Neural cell (in vitro differentiated cells): ENCODE measurements at regions not wholly inside any gene's neighbourhood (a gene's known extent, or its start where the extent isn't known, plus 50 kb on each side); places are given as distances from the start of the nearest gene placed in this dataset.

ENCODE experiments used
- H2AFZ ChIP-seq: fragments of 200-600, 300-800 bp; sonication (generic), shearing (Covaris generic); 2 replicates; pipeline ENCODE4 v1.6.0; 2014; ENCODE audit warnings: low read depth, mild to moderate bottlenecking, antibody characterized with exemption, low read length, moderate library complexity
- H3F3A ChIP-seq: fragments of 200-600 bp; shearing (Covaris generic); 2 replicates; pipeline ENCODE4 v1.6.1; 2016; ENCODE audit warnings: mild to moderate bottlenecking, moderate library complexity, mixed read lengths, antibody characterized with exemption, low read length; ENCODE audit not compliant: insufficient read depth, poor library complexity, severe bottlenecking
- H3K27ac ChIP-seq: fragments of 200-600, 300-800 bp; sonication (generic), shearing (Covaris generic); 2 replicates; pipeline ENCODE4 v1.5.1; 2014; ENCODE audit warnings: mild to moderate bottlenecking, low read length, moderate library complexity
- H3K27me3 ChIP-seq: fragments of 300-800, 200-600 bp; sonication (generic), shearing (Covaris generic); 2 replicates; pipeline ENCODE4 v1.6.0; 2014; ENCODE audit warnings: mild to moderate bottlenecking, low read depth, low read length, moderate library complexity; ENCODE audit not compliant: insufficient read depth
- H3K36me3 ChIP-seq: fragments of 300-800, 200-600 bp; sonication (generic), shearing (Covaris generic); 2 replicates; pipeline ENCODE4 v1.5.1; 2014; ENCODE audit warnings: mild to moderate bottlenecking, antibody characterized with exemption, low read length, moderate library complexity; ENCODE audit not compliant: insufficient read depth
- H3K4me2 ChIP-seq: fragments of 300-800, 200-600 bp; sonication (generic), shearing (Covaris generic); 2 replicates; pipeline ENCODE4 v1.6.0; 2014; ENCODE audit warnings: mild to moderate bottlenecking, low read length
- H3K4me3 ChIP-seq: fragments of 300-800, 200-600 bp; sonication (generic), shearing (Covaris generic); 2 replicates; pipeline ENCODE4 v1.5.1; 2014; ENCODE audit warnings: mild to moderate bottlenecking, low read length, moderate library complexity
- H3K79me2 ChIP-seq: fragments of 200-600 bp; shearing (Covaris generic); replicated peaks from 2 replicates; pipeline ENCODE4 v1.6.0; 2014; ENCODE audit warnings: mild to moderate bottlenecking, low read length, moderate library complexity; ENCODE audit not compliant: insufficient read depth
- H3K9ac ChIP-seq: fragments of 300-800, 200-600 bp; sonication (generic), shearing (Covaris generic); 2 replicates; pipeline ENCODE4 v1.6.1; 2016; ENCODE audit warnings: mild to moderate bottlenecking, low read length, mixed read lengths
- H3K9me2 ChIP-seq: fragments of 200-600 bp; shearing (Covaris generic); 2 replicates; pipeline ENCODE4 v1.6.1; 2016; ENCODE audit warnings: mild to moderate bottlenecking, low read length, mixed read lengths; ENCODE audit not compliant: insufficient read depth
- H3K9me3 ChIP-seq: fragments of 200-600, 300-800 bp; sonication (generic), shearing (Covaris generic); 2 replicates; pipeline ENCODE4 v1.6.1; 2016; ENCODE audit warnings: mild to moderate bottlenecking, mixed run types, low read length, moderate library complexity, mixed read lengths
- H4K20me1 ChIP-seq: fragments of 200-600 bp; shearing (Covaris generic); 2 replicates; pipeline ENCODE4 v1.6.1; 2016; ENCODE audit warnings: mild to moderate bottlenecking, mixed run types; ENCODE audit not compliant: insufficient read depth
- EP300 ChIP-seq: fragments of 450-650 bp; conservative IDR thresholded peaks from 2 replicates; pipeline ENCODE4 v1.6.1; 2014; ENCODE audit warnings: antibody characterized with exemption, mild to moderate bottlenecking, moderate library complexity; ENCODE audit not compliant: poor library complexity, severe bottlenecking
- EZH2 ChIP-seq: fragments of 200-600, 300-800 bp; shearing (Covaris generic), sonication (generic); IDR thresholded peaks from 2 replicates; pipeline ENCODE4 v1.6.1; 2014; ENCODE audit warnings: antibody characterized with exemption, low read length, borderline replicate concordance, mild to moderate bottlenecking; ENCODE audit not compliant: insufficient read depth, poor library complexity, severe bottlenecking
- MXI1 ChIP-seq: fragments of 450-650 bp; conservative IDR thresholded peaks from 2 replicates; pipeline ENCODE4 v1.6.1; 2014; ENCODE audit warnings: antibody characterized with exemption, mild to moderate bottlenecking; ENCODE audit not compliant: poor library complexity, severe bottlenecking
- POLR2AphosphoS5 ChIP-seq: IDR thresholded peaks from 2 replicates; pipeline ENCODE4 v1.6.1; 2012
- RAD21 ChIP-seq: fragments of 450-650 bp; conservative IDR thresholded peaks from 2 replicates; pipeline ENCODE4 v1.6.1; 2014; ENCODE audit warnings: antibody characterized with exemption, mild to moderate bottlenecking, moderate library complexity
- SMC3 ChIP-seq: fragments of 450-650 bp; conservative IDR thresholded peaks from 2 replicates; pipeline ENCODE4 v1.6.1; 2014; ENCODE audit warnings: antibody characterized with exemption, mild to moderate bottlenecking, moderate library complexity; ENCODE audit not compliant: poor library complexity
- TAF1 ChIP-seq: IDR thresholded peaks from 2 replicates; pipeline ENCODE4 v1.6.1; 2012; ENCODE audit warnings: low read depth
- TF ChIP-seq, protein P1 (sequence below): IDR thresholded peaks from 2 replicates; pipeline ENCODE4 v1.6.1; 2012; ENCODE audit warnings: borderline replicate concordance

DNA sequence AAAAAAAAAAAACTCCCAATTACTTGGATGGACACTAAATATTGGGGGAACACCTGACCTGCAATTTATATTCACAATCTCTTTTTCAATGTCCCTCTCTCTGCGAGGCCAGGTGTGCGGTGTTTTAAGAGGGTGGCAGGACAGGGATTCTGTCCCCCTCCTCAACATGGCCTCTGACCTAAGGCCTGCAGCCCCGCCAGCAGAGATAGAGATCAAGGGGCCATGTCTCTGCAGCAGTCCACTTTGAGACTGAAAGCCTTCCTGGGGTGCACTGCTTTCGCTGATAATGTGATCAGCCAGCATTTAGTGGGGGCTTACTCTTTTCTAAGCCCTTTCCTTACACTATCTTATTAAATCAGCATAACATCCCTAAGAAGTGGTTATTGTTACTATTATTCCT, 419.9 kb downstream of the OCA2 start:
- no peaks in the 10 kb centered on the region for H3K9me3 ChIP-seq
- H3K27ac ChIP-seq: no peak overlapping the region
- no peaks in the 10 kb centered on the region for H3K36me3 ChIP-seq
- no peaks in the 10 kb centered on the region for H4K20me1 ChIP-seq
- no peak overlapping the region for H3K4me3 ChIP-seq
- H3K4me2 ChIP-seq: no peak overlapping the region
- H3K79me2 ChIP-seq: no peaks in the 10 kb centered on the region
- peaks cover 4% of the 10 kb centered on the region for H3F3A ChIP-seq
- no peak overlapping the region for H3K9ac ChIP-seq
- H3K9me2 ChIP-seq: no peaks in the 10 kb centered on the region
- H3K27me3 ChIP-seq: no peaks in the 10 kb centered on the region
- TF ChIP-seq TAF1 (no peak), RAD21 (no peak), EZH2 (no peak), EP300 (no peak), MXI1 (no peak)
- TF ChIP-seq, protein P1, sequence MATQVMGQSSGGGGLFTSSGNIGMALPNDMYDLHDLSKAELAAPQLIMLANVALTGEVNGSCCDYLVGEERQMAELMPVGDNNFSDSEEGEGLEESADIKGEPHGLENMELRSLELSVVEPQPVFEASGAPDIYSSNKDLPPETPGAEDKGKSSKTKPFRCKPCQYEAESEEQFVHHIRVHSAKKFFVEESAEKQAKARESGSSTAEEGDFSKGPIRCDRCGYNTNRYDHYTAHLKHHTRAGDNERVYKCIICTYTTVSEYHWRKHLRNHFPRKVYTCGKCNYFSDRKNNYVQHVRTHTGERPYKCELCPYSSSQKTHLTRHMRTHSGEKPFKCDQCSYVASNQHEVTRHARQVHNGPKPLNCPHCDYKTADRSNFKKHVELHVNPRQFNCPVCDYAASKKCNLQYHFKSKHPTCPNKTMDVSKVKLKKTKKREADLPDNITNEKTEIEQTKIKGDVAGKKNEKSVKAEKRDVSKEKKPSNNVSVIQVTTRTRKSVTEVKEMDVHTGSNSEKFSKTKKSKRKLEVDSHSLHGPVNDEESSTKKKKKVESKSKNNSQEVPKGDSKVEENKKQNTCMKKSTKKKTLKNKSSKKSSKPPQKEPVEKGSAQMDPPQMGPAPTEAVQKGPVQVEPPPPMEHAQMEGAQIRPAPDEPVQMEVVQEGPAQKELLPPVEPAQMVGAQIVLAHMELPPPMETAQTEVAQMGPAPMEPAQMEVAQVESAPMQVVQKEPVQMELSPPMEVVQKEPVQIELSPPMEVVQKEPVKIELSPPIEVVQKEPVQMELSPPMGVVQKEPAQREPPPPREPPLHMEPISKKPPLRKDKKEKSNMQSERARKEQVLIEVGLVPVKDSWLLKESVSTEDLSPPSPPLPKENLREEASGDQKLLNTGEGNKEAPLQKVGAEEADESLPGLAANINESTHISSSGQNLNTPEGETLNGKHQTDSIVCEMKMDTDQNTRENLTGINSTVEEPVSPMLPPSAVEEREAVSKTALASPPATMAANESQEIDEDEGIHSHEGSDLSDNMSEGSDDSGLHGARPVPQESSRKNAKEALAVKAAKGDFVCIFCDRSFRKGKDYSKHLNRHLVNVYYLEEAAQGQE: no peak
- no peak overlapping the region for H2AFZ ChIP-seq

DNA sequence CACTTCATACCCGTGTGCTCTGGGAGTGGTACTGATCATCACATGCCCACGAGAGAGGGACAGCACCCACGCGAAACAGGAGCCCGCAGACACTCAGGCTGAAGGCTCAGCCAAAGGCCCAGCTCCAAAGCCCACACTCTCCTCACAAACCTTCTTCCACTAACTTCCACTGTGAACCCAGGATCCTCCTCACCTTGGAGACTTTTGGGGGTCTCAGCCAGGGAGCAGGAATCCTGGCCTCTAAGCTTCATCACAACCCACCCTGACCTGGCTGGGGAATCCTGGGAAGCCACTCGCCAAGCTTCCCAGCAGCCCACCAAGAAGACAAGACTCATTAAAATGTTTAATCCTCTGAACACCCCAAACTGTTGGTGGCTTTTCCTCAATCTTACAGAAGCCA, 421.2 kb downstream of the OCA2 start:
- Histone ChIP-seq H3K27me3 (no peaks in the 10 kb centered on the region), H3K9ac (no peak overlapping the region), H3K4me3 (no peak overlapping the region), H3K9me2 (no peaks in the 10 kb centered on the region), H3K79me2 (no peaks in the 10 kb centered on the region), H3K4me2 (no peak overlapping the region), H3K9me3 (no peaks in the 10 kb centered on the region), H3K36me3 (no peaks in the 10 kb centered on the region), H2AFZ (no peak overlapping the region), H3F3A (peaks cover 4% of the 10 kb centered on the region), H3K27ac (no peak overlapping the region), H4K20me1 (no peaks in the 10 kb centered on the region)
- TF ChIP-seq POLR2AphosphoS5: no peak
- TF ChIP-seq SMC3: no peak

DNA sequence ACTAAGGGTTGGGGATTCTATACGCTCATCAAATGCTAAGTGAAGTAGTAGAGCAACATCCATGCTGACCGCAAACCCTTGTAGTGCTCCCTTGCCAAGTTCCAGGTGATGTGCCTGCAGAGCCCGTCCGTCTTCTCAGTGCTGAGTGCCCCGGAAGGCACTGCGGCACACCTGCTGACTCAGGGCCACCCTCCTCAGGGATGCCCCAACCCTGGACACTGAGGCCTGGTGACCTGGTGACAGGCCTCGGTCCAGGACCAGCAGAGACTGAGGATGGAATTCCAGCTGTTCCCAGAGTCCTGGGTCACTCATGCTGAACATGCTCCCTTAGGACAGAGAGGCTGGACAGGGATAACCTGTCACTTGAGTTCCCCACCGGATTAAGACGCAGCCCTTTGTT, 422.5 kb downstream of the OCA2 start:
- Histone ChIP-seq H3K4me3 (no peak overlapping the region), H3K36me3 (no peaks in the 10 kb centered on the region), H2AFZ (no peak overlapping the region), H3K27me3 (no peaks in the 10 kb centered on the region), H3K27ac (no peak overlapping the region), H3F3A (peaks cover 4% of the 10 kb centered on the region), H4K20me1 (no peaks in the 10 kb centered on the region), H3K79me2 (no peaks in the 10 kb centered on the region), H3K4me2 (no peak overlapping the region), H3K9me3 (no peaks in the 10 kb centered on the region), H3K9ac (no peak overlapping the region), H3K9me2 (no peaks in the 10 kb centered on the region)
- TF ChIP-seq, protein P1: no peak
- TF ChIP-seq EP300 (no peak), MXI1 (no peak)
